GM18868 (cell line): ENCODE measurements at regions not wholly inside any gene's neighbourhood (a gene's known extent, or its start where the extent isn't known, plus 50 kb on each side); places are given as distances from the start of the nearest gene placed in this dataset.
A peak's percentile ranks its signal among the peaks of the same experiment; 100 is the strongest.

Experiments used
- ATAC-seq: cut with Tn5 transposase; IDR thresholded peaks from one replicate; pipeline ENCODE4 v1.9.1; 2021; ENCODE audit warnings: mild to moderate bottlenecking, moderate library complexity; ENCODE audit not compliant: unreplicated experiment

DNA sequence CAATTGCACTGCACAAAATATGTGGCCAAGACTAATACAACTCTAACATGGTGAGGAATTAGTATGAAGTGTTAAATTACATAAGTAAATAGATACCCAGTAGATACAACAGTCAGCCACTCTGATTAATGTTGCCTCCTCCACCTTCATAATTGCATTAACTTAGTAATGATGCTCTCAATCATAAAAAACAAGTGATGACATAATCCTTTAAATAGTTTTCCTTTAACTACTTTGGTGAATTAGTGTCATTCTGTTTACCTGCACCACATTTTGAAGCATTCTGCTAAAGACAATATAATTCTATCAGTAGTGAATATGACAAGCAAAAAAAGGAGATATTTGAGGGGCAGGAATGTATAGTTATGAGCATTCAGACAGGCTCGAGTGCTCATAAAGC, 265.9 kb upstream of the SLC24A2 start:
- no peak for ATAC-seq

DNA sequence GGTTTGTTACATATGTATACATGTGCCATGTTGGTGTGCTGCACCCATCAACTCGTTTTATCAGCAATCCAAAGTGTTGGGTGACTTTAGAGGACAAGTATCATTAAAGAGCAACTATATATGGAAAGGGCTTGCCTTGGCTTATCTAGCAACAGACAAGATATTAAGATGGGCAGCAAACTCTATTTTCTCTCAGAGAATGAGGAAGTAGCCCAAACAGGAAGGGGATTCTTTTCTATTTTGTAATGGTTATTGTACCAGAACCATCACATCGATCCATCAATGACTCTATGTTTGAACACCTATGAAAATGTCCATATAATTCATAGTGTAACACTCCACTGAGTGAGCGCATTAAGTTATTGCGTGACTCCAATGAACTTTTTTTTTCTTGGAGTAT, 260.1 kb upstream of the SLC24A2 start:
- no peak for ATAC-seq

DNA sequence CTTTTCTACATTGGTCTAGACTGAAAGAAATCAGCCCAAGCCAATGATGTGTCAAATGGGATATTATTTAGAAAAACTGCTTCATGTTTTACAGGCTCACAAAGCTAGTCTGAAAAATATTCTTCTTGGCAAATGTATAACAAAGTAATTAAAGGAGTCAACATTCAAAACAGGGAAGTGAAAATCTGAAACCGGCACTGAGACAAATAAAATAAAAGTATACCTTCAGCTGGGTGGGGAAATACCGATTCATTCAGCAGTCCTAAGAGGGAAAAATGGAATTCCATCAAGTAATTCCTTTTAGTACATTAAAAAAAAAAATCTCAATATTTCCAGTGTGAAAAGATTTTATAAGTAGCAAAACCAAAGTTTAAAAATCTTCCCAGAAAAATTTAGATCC, 259.6 kb upstream of the SLC24A2 start:
- peak; percentile 52 for ATAC-seq

DNA sequence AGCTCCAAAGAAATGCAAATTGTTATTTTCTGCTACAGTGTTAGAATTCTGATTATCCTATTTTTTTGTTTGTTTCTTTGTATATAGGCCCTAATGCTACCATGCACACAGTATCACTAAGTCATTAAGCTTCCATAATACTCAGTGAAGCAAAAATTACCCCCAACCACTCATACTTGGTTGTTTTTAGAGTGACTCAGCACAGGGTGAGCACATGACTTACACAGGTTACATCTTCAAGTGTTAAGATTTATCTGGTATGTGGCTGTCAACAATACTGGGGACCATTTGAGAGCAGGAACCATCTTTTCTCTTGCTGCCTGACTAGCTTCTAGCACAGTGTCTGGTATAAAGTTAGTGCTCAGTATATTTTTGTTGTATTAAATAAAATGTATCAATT, 255.8 kb upstream of the SLC24A2 start:
- no peak for ATAC-seq

DNA sequence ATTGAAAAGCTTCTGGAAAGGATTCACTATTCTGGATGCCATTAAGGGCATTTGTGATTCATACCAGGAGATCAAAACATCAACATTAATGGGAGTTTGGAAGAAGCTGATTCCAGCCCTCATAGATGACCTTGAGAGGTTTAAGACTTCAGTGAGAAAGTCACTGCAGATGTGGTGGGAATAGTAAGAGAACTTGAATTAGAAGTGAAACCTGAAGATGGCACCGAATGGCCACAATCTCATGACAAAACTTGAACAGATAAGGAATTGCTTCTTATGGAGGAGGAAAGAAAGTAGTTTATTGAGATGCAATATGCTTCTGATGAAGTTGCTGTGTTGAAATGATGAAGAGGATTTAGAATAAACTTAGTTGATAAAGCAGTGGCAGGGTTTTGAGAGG, 254.6 kb upstream of the SLC24A2 start:
- ATAC-seq = peak; percentile 44

DNA sequence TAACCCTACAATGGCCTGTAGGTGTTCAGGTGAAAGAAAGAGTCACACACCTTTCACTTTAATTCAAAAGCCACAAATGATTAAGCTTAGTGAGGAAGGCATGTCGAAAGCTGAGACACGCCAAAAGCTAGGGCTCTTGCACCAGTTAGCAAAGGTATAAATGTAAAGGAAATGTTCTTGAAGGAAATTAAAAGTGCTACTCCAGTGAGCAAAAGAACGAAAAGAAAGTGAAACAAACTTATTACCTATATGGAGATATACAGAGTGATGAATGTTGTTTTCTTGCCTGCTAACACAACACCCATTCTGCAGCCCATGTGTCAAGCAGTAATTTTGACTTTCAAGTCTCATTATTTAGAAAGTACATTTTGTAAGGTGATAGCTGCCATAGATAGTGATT, 254.2 kb upstream of the SLC24A2 start:
- ATAC-seq = peak; percentile 73

DNA sequence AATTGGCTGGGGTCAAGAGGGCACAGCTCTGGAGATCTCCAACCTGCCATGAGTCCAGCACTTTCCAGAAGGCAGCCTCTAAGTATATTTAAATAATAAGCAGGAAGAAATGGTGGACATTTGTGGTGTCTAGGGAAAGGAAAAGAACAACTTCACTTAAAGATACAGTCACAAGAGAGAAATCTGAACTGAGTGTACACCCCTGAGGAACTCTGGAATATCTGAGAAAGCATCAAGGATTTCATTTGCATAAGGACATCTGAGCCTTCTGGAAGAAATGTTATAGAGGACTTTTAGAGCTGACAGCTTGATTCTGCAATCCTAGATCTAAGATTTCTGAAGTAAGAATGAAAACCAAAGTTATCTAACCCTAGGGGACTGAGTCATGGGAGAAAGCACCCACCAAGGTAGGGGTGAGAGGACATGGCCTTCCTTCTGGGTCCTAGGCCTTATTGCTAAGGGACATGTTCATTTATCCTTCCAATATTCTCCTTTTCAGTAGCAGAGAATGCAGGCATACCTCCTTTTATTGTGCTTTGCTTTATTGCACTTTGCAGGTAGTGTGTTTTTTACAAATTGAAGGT, 253.4 kb upstream of the SLC24A2 start:
- no peak for ATAC-seq

DNA sequence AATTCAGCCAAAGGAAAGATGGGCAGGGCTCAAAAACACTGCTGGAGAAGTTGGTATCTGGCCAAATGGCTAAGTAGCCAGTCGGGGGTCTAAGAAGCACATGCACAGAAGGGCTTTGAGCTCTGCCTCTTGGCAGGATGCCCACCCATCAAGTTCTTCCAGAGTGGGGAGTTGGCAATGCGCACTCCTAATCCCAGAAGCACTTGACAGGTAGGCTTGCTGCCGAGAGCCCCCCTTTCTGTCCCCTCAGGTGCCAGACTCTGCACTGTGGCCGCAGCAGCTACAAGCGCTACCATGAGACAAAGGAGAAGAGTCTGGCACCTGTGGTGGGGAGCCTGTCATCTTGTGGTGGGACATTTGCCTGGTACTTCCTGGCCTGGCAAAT, 252.9 kb upstream of the SLC24A2 start:
- no peak for ATAC-seq

DNA sequence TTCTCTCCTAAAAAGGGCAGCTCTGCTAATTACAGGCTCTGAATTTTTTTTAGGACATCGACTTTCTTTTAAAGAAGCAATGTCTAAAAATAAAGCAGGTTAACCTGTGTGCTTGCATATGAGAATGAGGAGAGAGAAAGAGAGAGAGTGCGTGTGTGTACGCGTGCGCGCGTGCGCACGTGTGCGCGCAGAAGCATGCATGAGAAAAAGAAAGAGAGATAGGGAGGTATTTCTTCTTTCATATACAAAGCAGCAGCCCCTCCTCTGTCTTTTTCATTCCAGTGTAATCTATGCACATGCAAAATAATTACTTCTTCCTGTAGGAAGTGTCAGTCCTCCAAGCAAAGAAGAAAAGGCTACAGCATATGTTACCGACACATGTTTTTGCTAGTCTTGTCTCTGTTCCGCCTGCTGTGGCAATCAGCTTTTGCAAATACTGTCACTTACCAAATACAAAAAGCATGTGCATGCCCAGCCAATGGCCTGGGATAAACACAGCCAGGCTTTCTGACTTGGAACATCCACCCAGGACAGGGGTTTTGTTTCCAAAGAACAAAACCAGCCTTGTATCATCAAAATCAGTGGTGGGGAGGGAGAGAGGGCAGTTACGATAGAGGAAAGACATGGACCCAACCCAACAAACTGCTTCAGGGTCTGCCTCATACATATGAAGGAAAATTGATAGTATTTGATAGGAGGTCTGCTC, 252.3 kb upstream of the SLC24A2 start:
- no peak for ATAC-seq

DNA sequence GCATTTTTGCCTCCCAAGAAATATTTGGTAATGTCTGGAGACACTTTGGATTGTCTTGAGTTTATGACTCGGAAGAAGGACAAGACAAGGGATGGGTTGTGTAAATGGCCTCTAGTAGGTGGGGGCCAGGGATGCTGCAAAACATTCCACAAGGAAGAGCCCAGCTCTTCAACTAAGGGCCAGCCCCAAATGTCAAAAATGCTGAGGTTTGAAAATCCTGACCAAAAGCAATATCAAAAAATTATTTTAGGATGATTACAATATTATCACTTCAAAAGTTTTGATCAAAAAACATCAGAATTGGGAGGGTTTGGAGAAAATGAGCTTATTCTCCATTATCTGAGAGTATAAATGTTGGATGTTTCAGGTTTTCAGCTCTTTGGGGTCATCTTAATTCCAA, 248.9 kb upstream of the SLC24A2 start:
- no peak for ATAC-seq

DNA sequence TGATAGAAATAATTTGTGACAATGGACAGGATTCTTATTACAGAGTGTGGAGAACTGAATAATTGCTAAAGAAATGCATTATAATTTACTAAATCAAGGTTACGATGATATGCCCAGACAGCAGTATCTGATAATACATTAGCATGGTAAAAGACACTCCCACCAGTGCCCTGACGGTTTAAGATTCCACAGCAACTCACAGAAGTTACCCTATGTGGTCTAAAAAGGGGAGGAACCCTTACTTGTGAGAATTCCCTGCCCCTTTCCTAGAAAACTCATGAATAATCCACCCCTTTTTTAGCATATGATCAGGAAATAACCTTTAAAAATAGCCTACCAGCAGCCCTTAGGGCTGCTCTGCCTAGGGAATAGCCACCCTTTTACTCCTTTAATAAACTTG, 244.7 kb upstream of the SLC24A2 start:
- no peak for ATAC-seq

DNA sequence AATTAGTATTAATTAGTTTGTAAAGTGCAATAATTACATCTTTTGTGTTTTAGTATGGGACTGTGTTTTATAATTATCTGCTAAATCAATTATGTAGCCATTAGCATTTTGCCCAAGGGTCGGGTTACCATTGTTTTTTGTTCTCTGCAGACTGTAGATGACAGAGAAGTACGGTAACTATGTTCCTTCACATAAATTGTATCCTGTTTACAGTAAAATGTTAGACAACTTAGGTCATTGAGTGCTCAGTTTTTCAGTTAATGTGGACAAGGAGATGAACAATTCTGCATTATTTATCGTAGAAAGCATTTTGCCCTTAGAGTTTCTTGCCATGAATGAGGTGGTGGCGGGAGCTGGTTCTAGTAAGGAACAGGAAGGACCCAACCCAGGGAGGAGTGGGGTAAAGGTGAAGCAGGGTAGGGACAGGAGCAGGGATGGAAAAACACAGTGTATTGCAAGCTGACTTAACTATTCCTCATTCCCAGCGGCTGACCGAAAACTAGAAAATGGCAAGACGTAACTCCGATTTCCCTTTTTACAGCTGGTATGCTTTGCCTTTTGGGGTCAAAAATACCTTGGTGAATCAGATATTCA, 243.7 kb upstream of the SLC24A2 start:
- no peak for ATAC-seq

DNA sequence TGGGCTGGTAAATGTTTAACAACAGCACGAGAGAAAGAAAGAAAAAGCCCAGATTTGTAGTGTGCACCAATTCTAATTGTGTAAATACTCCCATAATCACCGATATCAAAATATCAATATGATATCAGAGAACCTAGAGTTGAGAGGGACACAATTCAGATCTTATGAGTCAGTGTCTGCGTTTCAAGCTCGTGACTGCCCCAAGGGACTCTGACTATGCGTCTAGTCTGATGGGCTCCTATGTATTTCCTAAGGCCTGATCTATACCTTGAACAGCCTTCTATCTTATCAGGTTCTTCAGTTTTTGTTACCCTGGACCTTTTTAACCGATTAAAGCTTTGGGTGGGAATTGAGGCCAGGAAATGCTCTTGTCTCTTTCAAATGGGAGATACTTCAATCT, 243.0 kb upstream of the SLC24A2 start:
- no peak for ATAC-seq

DNA sequence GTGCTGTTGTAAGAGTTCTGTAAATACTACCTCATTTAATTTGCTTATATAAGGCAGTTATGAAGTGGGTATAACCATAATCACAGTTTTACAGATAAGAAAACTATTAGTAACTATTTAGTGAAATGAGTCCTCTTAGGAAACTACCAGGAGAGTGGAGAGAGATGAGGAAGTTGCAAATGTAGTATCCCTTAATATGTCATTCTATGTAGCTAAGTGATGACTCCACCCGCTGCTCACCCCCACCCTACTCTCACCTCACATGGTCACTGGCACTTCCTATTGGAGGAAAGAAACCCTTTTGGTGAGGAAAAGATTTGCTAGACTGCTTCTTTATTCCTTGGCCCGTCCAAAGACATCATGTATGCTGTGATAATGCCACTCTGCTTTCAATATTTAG, 241.8 kb upstream of the SLC24A2 start:
- ATAC-seq = no peak

DNA sequence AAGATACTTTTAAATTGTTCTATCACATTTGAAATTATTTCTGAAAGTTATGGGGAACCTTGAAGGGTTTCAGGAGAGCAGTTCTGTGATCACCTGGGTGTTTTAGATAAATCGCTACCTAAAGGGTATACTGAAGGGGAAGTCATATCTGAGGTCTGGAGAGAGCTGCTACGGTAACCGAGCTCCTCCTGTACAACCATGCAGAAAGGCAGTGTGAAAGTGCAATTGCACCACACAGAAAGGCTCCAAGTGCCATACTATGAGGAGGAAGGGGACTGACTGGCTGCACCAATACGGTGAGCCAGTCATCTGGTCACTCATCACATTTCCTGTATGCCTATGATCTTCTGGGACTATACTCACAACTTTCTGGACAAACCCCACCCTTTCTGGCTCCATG, 241.4 kb upstream of the SLC24A2 start:
- ATAC-seq = no peak

DNA sequence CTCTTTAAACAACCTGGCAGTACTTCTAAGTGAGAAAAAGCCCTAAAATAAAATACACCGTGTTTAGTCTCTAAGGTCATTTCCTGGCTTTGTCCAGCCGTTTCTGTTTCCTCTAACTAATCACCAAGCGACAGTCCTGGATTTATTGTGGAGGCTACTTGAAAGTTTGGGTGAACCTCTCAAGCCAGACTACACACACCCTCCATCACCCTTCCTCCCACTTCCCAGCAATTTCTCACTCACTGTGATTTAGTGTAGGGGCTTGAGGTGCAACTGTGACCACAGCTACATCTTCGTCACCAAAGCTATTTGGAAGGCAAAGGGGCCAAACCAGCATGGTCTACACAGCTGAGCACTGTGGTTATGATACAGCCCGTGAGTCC, 240.0 kb upstream of the SLC24A2 start:
- ATAC-seq = no peak

DNA sequence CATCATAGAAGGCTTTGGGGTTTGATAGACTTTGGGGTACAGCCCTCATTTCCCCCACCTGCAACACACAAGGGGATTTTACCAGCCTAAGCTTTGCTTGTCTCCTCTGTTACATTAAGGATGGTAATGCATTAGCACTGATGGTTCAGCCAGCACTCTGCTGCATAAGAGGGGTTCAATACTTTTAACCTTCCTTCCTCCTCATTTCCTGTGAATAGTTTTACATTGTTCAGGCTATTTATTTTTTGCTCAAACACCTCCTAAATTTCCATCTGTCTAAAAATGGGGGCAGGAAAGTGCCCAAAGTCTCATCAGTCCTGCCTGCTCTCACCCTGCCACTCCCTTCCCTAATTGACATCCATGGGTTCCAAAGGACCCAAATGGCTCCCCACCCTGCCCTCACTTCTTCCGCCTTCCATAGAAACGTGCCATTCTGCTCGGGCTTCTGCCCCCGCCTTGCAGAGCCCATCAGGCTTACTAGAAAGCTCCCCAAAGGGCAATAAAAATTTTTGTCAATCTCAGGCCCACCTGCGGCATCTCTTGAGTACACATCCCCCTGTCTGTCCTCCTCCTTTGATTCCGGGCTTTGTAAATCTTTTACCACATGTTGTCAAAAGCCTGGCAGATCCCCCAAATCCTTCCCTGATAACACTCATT, 239.5 kb upstream of the SLC24A2 start:
- ATAC-seq = no peak

DNA sequence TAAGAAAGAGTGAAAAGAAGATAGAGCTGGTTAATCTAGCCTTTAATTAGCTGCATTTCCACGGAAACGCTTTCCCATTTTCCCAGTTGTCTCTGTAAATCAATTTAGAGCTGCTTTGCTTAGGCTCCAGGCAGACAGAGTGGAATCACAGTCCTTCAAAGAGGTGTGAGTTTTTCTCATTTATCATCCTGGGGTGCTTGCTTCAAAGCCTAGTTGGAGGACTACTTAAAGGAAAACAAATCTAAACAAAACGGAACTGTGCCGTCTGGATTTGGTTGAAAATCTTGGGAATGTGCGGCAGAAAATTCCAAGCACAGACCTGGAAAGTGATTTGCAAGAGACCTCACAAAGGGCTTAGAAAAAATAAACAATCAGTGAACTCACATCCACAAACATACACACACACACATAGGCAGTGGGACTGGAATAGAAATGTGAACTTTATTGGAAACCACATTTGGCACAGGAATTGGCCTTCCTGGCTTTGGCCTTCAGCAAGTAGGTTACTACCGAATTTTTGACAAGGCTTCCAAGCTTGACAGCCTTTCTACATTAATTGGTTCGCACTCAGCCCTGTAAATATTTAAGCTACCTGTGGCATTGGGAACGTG, 235.2 kb upstream of the SLC24A2 start:
- ATAC-seq = no peak

DNA sequence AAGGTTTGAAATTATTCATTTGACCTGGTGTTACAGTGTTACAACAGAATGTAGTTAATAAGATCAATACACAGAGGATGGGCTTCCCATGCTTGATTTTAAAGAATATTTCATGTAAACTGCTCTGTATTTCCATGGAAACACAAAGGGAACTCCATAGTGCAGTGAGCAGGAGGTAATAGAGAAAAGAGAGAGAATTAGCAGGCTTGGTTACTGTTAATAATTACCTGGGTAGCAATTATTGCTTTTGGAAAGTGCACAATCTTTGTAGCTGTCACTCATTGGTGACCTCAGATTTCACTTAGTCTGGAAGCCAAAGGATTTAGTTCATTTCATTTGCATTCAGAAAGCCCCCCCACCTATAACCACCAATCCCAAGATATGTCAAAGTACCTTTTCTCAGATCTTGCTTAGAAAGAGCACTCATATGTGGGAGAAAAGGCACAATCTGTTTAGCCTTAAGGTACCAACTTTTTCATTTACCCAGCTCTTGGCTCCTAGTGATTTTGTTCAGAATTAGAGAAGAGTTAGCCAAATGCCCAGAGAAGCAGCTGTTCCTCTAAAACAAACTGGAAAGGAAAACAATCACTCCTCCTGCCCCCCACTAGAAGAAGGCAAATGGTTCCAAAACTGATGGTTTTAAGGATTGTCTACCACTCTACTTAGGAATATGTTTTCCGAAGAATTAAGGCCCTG, 234.5 kb upstream of the SLC24A2 start:
- ATAC-seq = no peak

DNA sequence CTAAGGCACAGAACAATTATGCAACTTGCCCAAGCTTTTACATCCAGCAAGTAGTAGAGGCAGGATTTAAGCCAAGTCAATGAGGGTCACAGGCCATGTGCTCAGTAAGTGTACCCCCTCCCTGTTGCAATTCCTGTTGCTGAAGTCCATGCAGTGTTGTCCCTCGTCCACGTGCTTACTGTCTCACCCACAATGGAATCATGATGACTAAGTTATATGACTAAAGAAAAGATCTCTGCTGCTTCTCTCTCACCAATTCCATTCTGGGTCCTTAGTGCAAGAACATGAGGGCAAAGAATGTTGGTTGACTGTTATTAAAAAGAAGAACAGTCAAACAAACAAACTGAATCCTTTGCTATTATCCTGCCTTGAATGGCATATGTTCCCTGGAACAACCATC, 233.6 kb upstream of the SLC24A2 start:
- ATAC-seq = no peak

DNA sequence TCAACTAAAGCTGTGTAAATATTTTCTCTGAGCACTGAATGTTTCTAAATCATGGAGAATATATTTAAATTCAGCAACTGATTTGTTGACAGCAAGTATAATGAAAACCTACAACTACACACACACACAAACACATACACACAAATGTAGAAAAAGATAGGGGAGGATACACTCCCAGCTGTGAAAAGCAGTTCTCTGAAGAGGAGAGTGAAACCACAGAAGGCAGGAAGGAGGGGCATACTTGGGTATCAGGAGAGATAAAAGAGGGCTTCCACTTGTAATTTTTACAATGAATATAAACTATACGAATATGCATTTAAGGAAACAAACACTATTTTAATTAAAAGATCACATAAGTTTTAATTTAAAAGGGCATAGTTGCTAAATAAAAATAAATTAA, 227.8 kb upstream of the SLC24A2 start:
- no peak for ATAC-seq
